SK-N-SH (cell line): ENCODE measurements at regions not wholly inside any gene's neighbourhood (a gene's known extent, or its start where the extent isn't known, plus 50 kb on each side); places are given as distances from the start of the nearest gene placed in this dataset.

ENCODE experiments used
- CTCF ChIA-PET: fragments of 300-600, 350-600 bp; formaldehyde crosslinking; extraction: SDS; loops from one replicate; lab custom pipeline; 2021; lab: Yijun Ruan, JAX
- POLR2A ChIA-PET: fragments of 350-600 bp; sonication (Branson Sonifier 250); formaldehyde crosslinking; extraction: SDS; loops from one replicate; lab custom pipeline; 2020; ENCODE audit warnings: antibody characterized with exemption, inconsistent platforms; lab: Yijun Ruan, JAX
- DNase-seq: peaks from one replicate; pipeline ENCODE4 v3.0.0; 2012
- H2AFZ ChIP-seq: fragments of 200-600 bp; sonication (generic); 2 replicates; pipeline ENCODE4 v1.8.1; 2016; ENCODE audit warnings: antibody characterized with exemption, mild to moderate bottlenecking, low read depth
- H3F3A ChIP-seq: fragments of 200-600 bp; sonication (generic); replicated peaks from 2 replicates; pipeline ENCODE3; 2016; ENCODE audit warnings: antibody characterized with exemption, mild to moderate bottlenecking; ENCODE audit not compliant: insufficient read depth
- H3K27ac ChIP-seq, 2 experiments: fragments of 200-500 bp in 1 of 2; fragments of 200-600 bp in 1 of 2; sonication (Bioruptor generic) in 1 of 2; sonication (generic), shearing (Covaris generic) in 1 of 2; 2 replicates each; pipeline versions ENCODE4 v1.5.1 to v1.6.1; 2014 to 2016; ENCODE audit warnings: low read depth in 2 of 2, inconsistent platforms in 1 of 2, low read length in 1 of 2, mild to moderate bottlenecking in 1 of 2, mixed read lengths in 1 of 2
- H3K27me3 ChIP-seq: fragments of 200-600 bp; sonication (generic), shearing (Covaris generic); 2 replicates; pipeline ENCODE4 v1.6.1; 2016; ENCODE audit warnings: mixed run types; ENCODE audit not compliant: insufficient read depth
- H3K36me3 ChIP-seq, 2 experiments: fragments of 200-500 bp in 1 of 2; fragments of 200-600 bp in 1 of 2; sonication (Bioruptor generic) in 1 of 2; sonication (generic) in 1 of 2; replicated peaks in 1 of 2; 2 replicates each; pipeline versions ENCODE3 to v1.5.1; 2014 to 2016; ENCODE audit warnings: low read length in 1 of 2, mild to moderate bottlenecking in 1 of 2; ENCODE audit not compliant: insufficient read depth in 2 of 2, control insufficient read depth in 1 of 2
- H3K4me1 ChIP-seq, 2 experiments: fragments of 200-500 bp in 1 of 2; fragments of 200-600 bp in 1 of 2; sonication (Bioruptor generic) in 1 of 2; sonication (generic), shearing (Covaris generic) in 1 of 2; 2 replicates each; pipeline versions ENCODE4 v1.5.1 to v1.6.1; 2014 to 2016; ENCODE audit warnings: low read depth in 1 of 2, low read length in 1 of 2, mixed run types in 1 of 2; ENCODE audit not compliant: insufficient read depth in 2 of 2, control insufficient read depth in 1 of 2
- H3K4me2 ChIP-seq: fragments of 200-600 bp; sonication (generic), shearing (Covaris generic); 2 replicates; pipeline ENCODE4 v1.6.1; 2017; ENCODE audit warnings: mixed run types
- H3K4me3 ChIP-seq, 2 experiments: fragments of 200-500 bp in 1 of 2; fragments of 200-600 bp in 1 of 2; sonication (Bioruptor generic) in 1 of 2; sonication (generic), shearing (Covaris generic) in 1 of 2; 2 replicates each; pipeline versions ENCODE4 v1.5.1 to v1.8.1; 2014 to 2016; ENCODE audit warnings: low read depth in 2 of 2, inconsistent platforms in 1 of 2, low read length in 1 of 2, mild to moderate bottlenecking in 1 of 2, mixed read lengths in 1 of 2, moderate library complexity in 1 of 2
- H3K79me2 ChIP-seq: fragments of 200-600 bp; sonication (generic); 2 replicates; pipeline ENCODE4 v1.8.1; 2017; ENCODE audit warnings: mild to moderate bottlenecking; ENCODE audit not compliant: insufficient read depth
- H3K9ac ChIP-seq: fragments of 200-600 bp; sonication (generic); 2 replicates; pipeline ENCODE4 v1.6.1; 2017; ENCODE audit warnings: mixed run types
- H3K9me2 ChIP-seq: fragments of 200-600 bp; sonication (generic); 2 replicates; pipeline ENCODE4 v1.6.1; 2017; ENCODE audit warnings: mixed run types
- H3K9me3 ChIP-seq: fragments of 200-600 bp; sonication (generic); 2 replicates; pipeline ENCODE4 v1.6.1; 2017; ENCODE audit warnings: mixed run types, mild to moderate bottlenecking, moderate library complexity
- H4K20me1 ChIP-seq: fragments of 200-600 bp; sonication (generic); 2 replicates; pipeline ENCODE4 v1.6.1; 2017; ENCODE audit warnings: mild to moderate bottlenecking, mixed run types; ENCODE audit not compliant: insufficient read depth
- CHD2 ChIP-seq: fragments of 150-350 bp; IDR thresholded peaks from 2 replicates; pipeline ENCODE4 v1.6.1; 2018; ENCODE audit warnings: low read length; ENCODE audit not compliant: partially characterized antibody
- ELF1 ChIP-seq: IDR thresholded peaks from 2 replicates; pipeline ENCODE4 v1.4.0; 2012
- EP300 ChIP-seq, 2 experiments: IDR thresholded peaks; 2 replicates each; pipeline versions ENCODE4 v1.4.0 to v1.6.1; 2012; ENCODE audit warnings: borderline replicate concordance in 1 of 2, low read depth in 1 of 2, low read length in 1 of 2
- FOSL2 ChIP-seq: IDR thresholded peaks from 2 replicates; pipeline ENCODE4 v1.4.0; 2012; ENCODE audit warnings: low read depth, mild to moderate bottlenecking, moderate library complexity, borderline replicate concordance
- FOXJ3 ChIP-seq: sonication (generic); formaldehyde crosslinking; IDR thresholded peaks from 2 replicates; pipeline ENCODE4 v1.5.1; 2020; ENCODE audit warnings: mild to moderate bottlenecking, missing genetic modification reagents
- FOXM1 ChIP-seq: IDR thresholded peaks from 2 replicates; pipeline ENCODE4 v1.4.0; 2012; ENCODE audit warnings: low read depth, mild to moderate bottlenecking
- GATA2 ChIP-seq: sonication (generic); formaldehyde crosslinking; IDR thresholded peaks from 2 replicates; pipeline ENCODE4 v1.5.0; 2020; ENCODE audit warnings: mild to moderate bottlenecking, missing genetic modification reagents
- MEF2A ChIP-seq: IDR thresholded peaks from 2 replicates; pipeline ENCODE4 v1.4.0; 2012; ENCODE audit warnings: low read depth, borderline replicate concordance
- MXI1 ChIP-seq: IDR thresholded peaks from 2 replicates; pipeline ENCODE4 v1.6.1; 2012; ENCODE audit warnings: mild to moderate bottlenecking, low read depth, low read length, improper control_type of control experiment
- NFIC ChIP-seq: IDR thresholded peaks from 2 replicates; pipeline ENCODE4 v1.4.0; 2012; ENCODE audit warnings: borderline replicate concordance
- REST ChIP-seq: IDR thresholded peaks from 2 replicates; pipeline ENCODE4 v1.6.1; 2012; ENCODE audit warnings: mild to moderate bottlenecking, low read depth, low read length, moderate library complexity
- RFX5 ChIP-seq: IDR thresholded peaks from 2 replicates; pipeline ENCODE4 v1.6.1; 2012; ENCODE audit warnings: mild to moderate bottlenecking, improper control_type of control experiment, low read length
- RXRA ChIP-seq: IDR thresholded peaks from 2 replicates; pipeline ENCODE4 v1.4.0; 2012; ENCODE audit warnings: low read depth, mild to moderate bottlenecking, borderline replicate concordance
- SMC3 ChIP-seq: IDR thresholded peaks from 2 replicates; pipeline ENCODE4 v1.6.1; 2012; ENCODE audit warnings: low read depth, low read length, improper control_type of control experiment
- TAF1 ChIP-seq: IDR thresholded peaks from 2 replicates; pipeline ENCODE4 v1.6.1; 2012; ENCODE audit warnings: low read depth, mild to moderate bottlenecking, low read length, moderate library complexity, borderline replicate concordance
- USF2 ChIP-seq: fragments of 150-350 bp; IDR thresholded peaks from 2 replicates; pipeline ENCODE4 v1.6.1; 2017; ENCODE audit warnings: antibody characterized with exemption, low read length, low read depth, borderline replicate concordance
- YY1 ChIP-seq: IDR thresholded peaks from 2 replicates; pipeline ENCODE4 v1.4.0; 2012; ENCODE audit warnings: low read depth, mild to moderate bottlenecking
- ZBTB33 ChIP-seq: IDR thresholded peaks from 2 replicates; pipeline ENCODE4 v1.4.0; 2012; ENCODE audit warnings: low read depth, borderline replicate concordance
- WGBS: methylation state at CpG from one replicate; pipeline ENCODE4 v1.1.6; 2017; ENCODE audit warnings: low lambda C conversion rate; 5-methylcytosine and 5-hydroxymethylcytosine counted together
- TF ChIP-seq, protein P1 (sequence below): fragments of 200-600 bp; sonication (generic); IDR thresholded peaks from 2 replicates; pipeline ENCODE4 v1.6.1; 2017; ENCODE audit warnings: antibody characterized with exemption, mild to moderate bottlenecking, moderate library complexity

- H3K27me3 ChIP-seq = no peaks in the 10 kb centered on the region
- no peaks in the 10 kb centered on the region for H3K9me2 ChIP-seq
- no peak overlapping the region for H3K9ac ChIP-seq
- no peaks in the 10 kb centered on the region for H3K9me3 ChIP-seq
- H3K4me2 ChIP-seq = no peak overlapping the region
- no peaks in the 10 kb centered on the region for H3F3A ChIP-seq
- H3K27ac ChIP-seq = no peak overlapping the region
- H4K20me1 ChIP-seq = no peaks in the 10 kb centered on the region
- TF ChIP-seq NFIC (no peak), FOXM1 (no peak), GATA2 (CRISPR knock-in tag) (no peak), YY1 (no peak), RFX5 (no peak), MXI1 (no peak), TAF1 (no peak), CHD2 (no peak), USF2 (no peak), RXRA (no peak), ELF1 (no peak)
- TF ChIP-seq, protein P1, sequence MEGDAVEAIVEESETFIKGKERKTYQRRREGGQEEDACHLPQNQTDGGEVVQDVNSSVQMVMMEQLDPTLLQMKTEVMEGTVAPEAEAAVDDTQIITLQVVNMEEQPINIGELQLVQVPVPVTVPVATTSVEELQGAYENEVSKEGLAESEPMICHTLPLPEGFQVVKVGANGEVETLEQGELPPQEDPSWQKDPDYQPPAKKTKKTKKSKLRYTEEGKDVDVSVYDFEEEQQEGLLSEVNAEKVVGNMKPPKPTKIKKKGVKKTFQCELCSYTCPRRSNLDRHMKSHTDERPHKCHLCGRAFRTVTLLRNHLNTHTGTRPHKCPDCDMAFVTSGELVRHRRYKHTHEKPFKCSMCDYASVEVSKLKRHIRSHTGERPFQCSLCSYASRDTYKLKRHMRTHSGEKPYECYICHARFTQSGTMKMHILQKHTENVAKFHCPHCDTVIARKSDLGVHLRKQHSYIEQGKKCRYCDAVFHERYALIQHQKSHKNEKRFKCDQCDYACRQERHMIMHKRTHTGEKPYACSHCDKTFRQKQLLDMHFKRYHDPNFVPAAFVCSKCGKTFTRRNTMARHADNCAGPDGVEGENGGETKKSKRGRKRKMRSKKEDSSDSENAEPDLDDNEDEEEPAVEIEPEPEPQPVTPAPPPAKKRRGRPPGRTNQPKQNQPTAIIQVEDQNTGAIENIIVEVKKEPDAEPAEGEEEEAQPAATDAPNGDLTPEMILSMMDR = no peak
- 62% methylated on average over 2 of the region's 2 CpGs for WGBS
- POLR2A ChIA-PET = no interaction called here
- H3K36me3 ChIP-seq = no peaks in the 10 kb centered on the region
- DNase-seq = no peak
- no peak overlapping the region for H3K4me3 ChIP-seq
- H3K4me1 ChIP-seq = no peaks in the 10 kb centered on the region
- CTCF ChIA-PET = interaction anchor here (1.5 to 2.0 kb wide), 3 partner anchors 8 to 23 kb away, joined by 3 to 10 read pairs (median 5); no protein-coding TSS in a partner anchor
- H3K79me2 ChIP-seq = no peaks in the 10 kb centered on the region
- no peak overlapping the region for H2AFZ ChIP-seq
Observed at GRCh38 chr21:27804515-27804914, 837.6 kb upstream of the ADAMTS5 start.

- H3K4me1 ChIP-seq = no peaks in the 10 kb centered on the region
- no peak overlapping the region for H3K9ac ChIP-seq
- no peaks in the 10 kb centered on the region for H3K79me2 ChIP-seq
- 87% methylated on average over 2 of the region's 2 CpGs for WGBS
- H3K36me3 ChIP-seq = no peaks in the 10 kb centered on the region
- H3K27ac ChIP-seq = no peak overlapping the region
- H2AFZ ChIP-seq = no peak overlapping the region
- no peak overlapping the region for H3K4me2 ChIP-seq
- H3F3A ChIP-seq = no peaks in the 10 kb centered on the region
- H3K27me3 ChIP-seq = no peaks in the 10 kb centered on the region
- ChIA-PET CTCF (interaction anchor here (1.5 to 2.0 kb wide), 3 partner anchors 8 to 24 kb away, joined by 3 to 10 read pairs (median 5); no protein-coding TSS in a partner anchor), POLR2A (no interaction called here)
- no peaks in the 10 kb centered on the region for H3K9me2 ChIP-seq
- no peak overlapping the region for H3K4me3 ChIP-seq
- no peak for DNase-seq
- H4K20me1 ChIP-seq = no peaks in the 10 kb centered on the region
- H3K9me3 ChIP-seq = no peaks in the 10 kb centered on the region
- TF ChIP-seq YY1 (no peak), GATA2 (CRISPR knock-in tag) (no peak), TAF1 (no peak), EP300 (IDR thresholded peaks at IDR 0.05; ENCODE audit: borderline replicate concordance in 1 of 2, low read depth in 1 of 2, low read length in 1 of 2) (no peak), NFIC (no peak), FOSL2 (no peak), REST (no peak), RFX5 (no peak), MEF2A (no peak), FOXJ3 (CRISPR knock-in tag) (no peak), SMC3 (no peak), ZBTB33 (no peak)
Observed at GRCh38 chr21:27803571-27803970, 836.7 kb upstream of the ADAMTS5 start.
